VCaP (cell line): ENCODE measurements at regions not wholly inside any gene's neighbourhood (a gene's known extent, or its start where the extent isn't known, plus 50 kb on each side); places are given as distances from the start of the nearest gene placed in this dataset.

ENCODE experiments used
- H3K27ac ChIP-seq: fragments of 450-650 bp; 2 replicates; pipeline ENCODE4 v1.5.1; 2017
- CTCF ChIP-seq: fragments of 450-650 bp; conservative IDR thresholded peaks from 2 replicates; pipeline ENCODE4 v1.5.1; 2017; ENCODE audit warnings: mild to moderate bottlenecking, moderate library complexity

DNA sequence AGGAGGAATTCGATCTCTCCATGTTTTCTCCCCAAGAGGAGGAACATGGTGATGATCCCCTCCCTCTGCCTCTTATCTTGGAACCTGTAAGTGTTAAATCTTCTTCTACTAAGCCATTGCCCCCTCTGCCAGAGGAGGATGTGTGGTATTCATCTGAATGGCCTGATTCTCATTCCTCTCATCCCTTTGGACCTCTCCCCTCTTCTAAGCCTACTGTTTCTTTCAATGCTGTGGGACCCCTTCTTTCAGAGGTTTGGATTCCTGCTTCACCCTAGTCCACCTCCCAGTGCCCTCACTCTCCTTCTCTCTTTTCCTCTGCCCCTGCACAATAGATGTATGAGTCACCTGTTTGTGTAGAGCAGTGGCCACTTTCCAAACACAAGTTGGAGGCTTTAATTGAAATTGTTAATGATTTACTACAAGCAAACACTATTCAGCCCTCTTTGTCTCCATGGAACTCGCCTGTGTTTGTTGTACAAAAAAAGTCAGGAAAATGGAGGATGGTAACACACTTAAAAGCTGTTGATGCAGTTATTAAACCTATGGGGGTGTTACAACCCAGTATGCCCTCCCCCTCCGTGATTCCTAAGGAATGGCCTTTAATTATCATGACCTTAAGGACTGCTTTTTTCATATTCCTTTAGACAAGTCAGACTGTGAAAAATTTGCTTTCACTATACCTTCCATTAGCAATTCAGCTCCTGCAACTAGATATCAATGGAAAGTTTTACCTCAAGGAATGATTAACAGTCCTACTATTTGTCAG, 192.1 kb upstream of the ALG10B start:
- peak overlapping the region; percentile 87 for H3K27ac ChIP-seq
- no peak for TF ChIP-seq CTCF

DNA sequence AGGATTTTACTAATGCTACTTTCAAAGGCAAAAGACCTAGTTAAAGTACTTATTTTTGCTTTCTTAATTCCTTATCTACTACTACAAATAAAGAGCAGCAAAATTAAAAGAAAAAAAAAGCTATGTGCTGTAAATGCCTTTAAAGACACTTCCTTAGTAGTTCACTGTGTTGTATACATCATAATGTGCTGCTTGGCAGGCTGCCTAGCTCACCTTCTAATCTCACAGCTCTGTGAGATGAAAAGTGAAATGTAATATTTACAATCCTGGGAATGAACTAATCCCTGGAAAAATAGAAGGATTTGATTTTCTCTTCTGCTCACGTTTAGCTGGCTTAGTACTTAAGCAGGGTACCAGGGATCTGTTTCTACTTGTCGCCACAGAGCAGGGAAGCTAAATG, 184.4 kb upstream of the ALG10B start:
- no peak overlapping the region for H3K27ac ChIP-seq
- TF ChIP-seq CTCF: no peak

DNA sequence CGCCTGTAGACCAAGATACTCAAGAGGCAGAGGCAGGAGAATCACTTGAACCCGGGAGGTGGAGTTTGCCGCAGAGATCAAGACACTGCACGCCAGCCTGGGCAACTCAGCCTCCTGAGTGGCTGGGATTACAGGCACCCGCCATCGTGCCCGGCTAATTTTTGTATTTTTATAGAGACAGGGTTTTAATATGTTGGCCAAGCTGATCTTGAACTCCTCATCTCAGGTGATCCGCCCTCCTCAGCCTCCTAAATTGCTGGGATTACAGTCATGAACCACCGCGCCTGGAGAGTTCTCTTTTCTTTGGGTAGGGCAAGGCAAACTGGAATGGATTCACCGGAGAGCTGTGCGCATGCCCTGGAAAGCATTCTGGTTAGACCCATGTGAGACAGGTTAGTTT, 179.3 kb upstream of the ALG10B start:
- TF ChIP-seq CTCF: no peak

GRCh38 chr12:38137716-38138115, 178.9 kb upstream of the ALG10B start:
- no peak for TF ChIP-seq CTCF
- H3K27ac ChIP-seq: peak overlapping the region; percentile 73; the same call in 1 of the 2 replicates

More for the DNA sequence above, 179.3 kb upstream of the ALG10B start:
- no peak overlapping the region for H3K27ac ChIP-seq

DNA sequence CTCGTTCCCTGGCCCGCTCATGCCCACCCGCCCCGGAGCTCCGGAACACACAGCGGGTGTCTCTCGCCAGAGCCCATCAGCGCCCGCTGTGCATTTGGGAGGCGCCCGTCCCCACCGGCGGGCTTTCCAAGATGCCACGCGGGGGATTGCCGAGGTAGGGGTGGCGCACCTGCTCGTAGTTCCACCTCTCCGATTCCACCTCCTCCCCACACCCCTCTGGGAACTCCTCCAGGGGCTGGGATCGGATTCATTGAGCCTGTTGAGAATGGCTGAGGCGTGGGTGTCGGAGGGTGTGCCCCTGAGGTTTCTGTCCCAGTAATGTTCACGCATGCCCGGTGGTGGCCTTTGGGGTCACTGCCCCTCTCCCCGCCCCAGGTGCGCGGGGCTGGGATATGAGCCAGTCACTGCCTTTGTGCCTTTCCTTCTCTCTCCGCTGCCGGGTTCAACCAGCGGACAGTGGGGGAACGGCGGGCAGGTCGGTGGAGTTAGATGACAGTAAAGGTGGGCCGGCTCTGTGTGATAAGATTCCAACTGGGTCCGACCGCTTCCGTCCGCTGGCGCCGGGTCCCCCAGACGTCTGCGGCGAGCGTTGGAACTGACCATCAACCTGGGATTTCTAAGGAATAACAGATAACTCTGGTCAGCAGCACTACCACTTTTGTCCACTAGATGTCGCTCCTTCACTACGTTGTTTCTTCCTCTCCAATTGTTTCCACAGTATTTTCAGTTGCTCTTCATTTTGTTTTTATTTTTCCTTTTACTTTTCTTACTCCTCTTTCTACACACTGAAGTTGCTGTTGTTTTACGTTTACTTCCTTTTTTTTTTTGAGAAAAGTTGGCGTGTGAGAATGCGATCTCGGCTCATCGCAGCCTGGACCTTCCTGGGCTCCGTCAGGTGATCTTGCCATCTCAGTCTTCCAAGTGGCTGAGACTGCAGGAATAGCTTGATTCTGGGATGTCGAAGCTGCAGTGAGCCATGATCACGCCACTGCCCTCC, 178.1 kb upstream of the ALG10B start:
- peak overlapping the region; percentile 73 for H3K27ac ChIP-seq
- peak; percentile 97 for TF ChIP-seq CTCF

GRCh38 chr12:38139456-38139855, 177.1 kb upstream of the ALG10B start:
- no peak overlapping the region for H3K27ac ChIP-seq
- no peak for TF ChIP-seq CTCF

DNA sequence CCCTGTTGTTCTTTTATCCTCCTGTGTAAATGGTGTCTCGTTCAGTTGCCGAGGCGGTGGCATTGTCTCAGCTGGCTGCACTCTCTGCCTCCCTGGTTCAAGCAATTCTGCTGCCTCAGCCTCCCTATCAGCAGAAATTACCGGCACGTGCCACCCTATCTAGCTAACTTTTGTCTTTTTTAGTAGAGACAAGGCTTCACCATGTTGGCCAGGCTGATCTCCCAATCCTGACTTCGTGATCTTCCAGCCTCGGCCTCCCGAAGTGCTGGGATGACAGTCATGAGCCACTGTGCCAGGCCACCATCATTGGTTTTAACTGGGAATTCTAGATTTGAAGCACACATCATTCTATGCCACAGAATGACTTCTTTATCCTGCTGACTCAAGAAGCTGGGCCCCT, 175.3 kb upstream of the ALG10B start:
- H3K27ac ChIP-seq: no peak overlapping the region
- TF ChIP-seq CTCF: no peak
